Lung (tissue), 11 donors: ENCODE measurements at regions not wholly inside any gene's neighbourhood (a gene's known extent, or its start where the extent isn't known, plus 50 kb on each side); places are given as distances from the start of the nearest gene placed in this dataset.

ENCODE experiments used
- ATAC-seq: fragments of 200-7000 bp; cut with Tn5 transposase; one replicate; pipeline ENCODE4 v1.9.1; 2020; ENCODE audit warnings: moderate number of reproducible peaks; ENCODE audit not compliant: insufficient read depth, low FRiP score
- DNase-seq, 3 donors: peaks; one replicate each; pipeline ENCODE4 v3.0.0-alpha.2; 2013 to 2017
- H3K27ac ChIP-seq, 2 donors: one replicate each; pipeline ENCODE4 v1.5.1; 2013; ENCODE audit warnings: mild to moderate bottlenecking in 2 of 2, moderate library complexity in 2 of 2, control low read depth in 1 of 2, inconsistent platforms in 1 of 2, low read depth in 1 of 2, low read length in 1 of 2
- H3K27me3 ChIP-seq, 3 donors: one replicate each; pipeline ENCODE4 v1.5.1; 2013; ENCODE audit warnings: low read length in 2 of 3; ENCODE audit not compliant: control insufficient read depth in 3 of 3, insufficient read depth in 3 of 3
- H3K36me3 ChIP-seq, 4 donors: one replicate each; pipeline ENCODE4 v1.5.1; 2013; ENCODE audit warnings: low read length in 4 of 4, mild to moderate bottlenecking in 1 of 4, moderate library complexity in 1 of 4; ENCODE audit not compliant: control insufficient read depth in 4 of 4, insufficient read depth in 4 of 4
- H3K4me1 ChIP-seq, 5 donors: one replicate each; pipeline ENCODE4 v1.5.1; 2013; ENCODE audit warnings: low read length in 5 of 5, mild to moderate bottlenecking in 2 of 5, moderate library complexity in 1 of 5; ENCODE audit not compliant: control insufficient read depth in 5 of 5, insufficient read depth in 5 of 5
- H3K4me3 ChIP-seq: one replicate; pipeline ENCODE4 v1.5.1; 2013; ENCODE audit warnings: mild to moderate bottlenecking, control low read depth, moderate library complexity
- H3K9ac ChIP-seq, 2 donors: one replicate each; pipeline ENCODE4 v1.5.1; 2013; ENCODE audit warnings: low read length in 2 of 2, control low read depth in 1 of 2; ENCODE audit not compliant: insufficient read depth in 1 of 2
- H3K9me3 ChIP-seq, 4 donors: one replicate each; pipeline ENCODE4 v1.5.1; 2013; ENCODE audit warnings: low read length in 3 of 4, mild to moderate bottlenecking in 1 of 4, moderate library complexity in 1 of 4; ENCODE audit not compliant: control insufficient read depth in 4 of 4, insufficient read depth in 3 of 4
- CTCF ChIP-seq: IDR thresholded peaks from 2 replicates; pipeline ENCODE4 v1.5.1; 2012; ENCODE audit warnings: mild to moderate bottlenecking; ENCODE audit errors: control extremely low read depth, extremely low read depth
- WGBS, 2 donors: extraction: QIAGEN DNeasy Blood & Tissue Kit; methylation state at CpG; one replicate each; pipeline ENCODE4 v1.1.7; 2013; 5-methylcytosine and 5-hydroxymethylcytosine counted together
- donor health status: control.
- donor health status: control.
- donor health status: Bipolar disorder and iron deficiency.
- donor health status: healthy.
- donor health status: DM: yes; HTN: yes; CAD: no.

- Histone ChIP-seq H3K4me1 (no peaks in the 10 kb centered on the region), H3K27me3 (no peaks in the 10 kb centered on the region), H3K9ac (no peak overlapping the region), H3K27ac (no peak overlapping the region), H3K36me3 (no peaks in the 10 kb centered on the region), H3K9me3 (peaks cover 0 to 7% (median 0%) of the 10 kb centered on the region in 4 donors), H3K4me3 (no peak overlapping the region)
- 92 to 93% methylated on average over 20 of the region's 20 CpGs for WGBS, 2 donors
- TF ChIP-seq CTCF, result no peak
- no peak for DNase-seq
- no peak for ATAC-seq
These were observed 517.4 kb downstream of the RFC3 start for GRCh38 chr13:34335014-34336007.

- peaks cover 0 to 6% (median 0%) of the 10 kb centered on the region in 4 donors for H3K9me3 ChIP-seq
- no peaks in the 10 kb centered on the region for H3K36me3 ChIP-seq
- no peak for DNase-seq
- 86 to 93% methylated on average over 1 of the region's 1 CpG for WGBS, 2 donors
- H3K27ac ChIP-seq, result no peak overlapping the region
- H3K27me3 ChIP-seq, result no peaks in the 10 kb centered on the region
- H3K4me3 ChIP-seq, result no peak overlapping the region
- ATAC-seq, result no peak
- no peak overlapping the region for H3K9ac ChIP-seq
- TF ChIP-seq CTCF, result no peak
- H3K4me1 ChIP-seq, result no peaks in the 10 kb centered on the region
These were observed 520.2 kb downstream of the RFC3 start for GRCh38 chr13:34338102-34338501.

GRCh38 chr13:34340534-34340933 is 522.6 kb downstream of the RFC3 start:
- no peak for TF ChIP-seq CTCF
- no peak overlapping the region for H3K27ac ChIP-seq
- no peaks in the 10 kb centered on the region for H3K36me3 ChIP-seq
- no peaks in the 10 kb centered on the region for H3K27me3 ChIP-seq
- DNase-seq (no peak), ATAC-seq (no peak)
- no peaks in the 10 kb centered on the region for H3K9me3 ChIP-seq
- no peak overlapping the region for H3K4me3 ChIP-seq
- no peaks in the 10 kb centered on the region for H3K4me1 ChIP-seq
- H3K9ac ChIP-seq, result no peak overlapping the region
